Esophagus squamous epithelium (tissue), 5 donors: ENCODE measurements at regions not wholly inside any gene's neighbourhood (a gene's known extent, or its start where the extent isn't known, plus 50 kb on each side); places are given as distances from the start of the nearest gene placed in this dataset.

ENCODE experiments used
- DNase-seq: peaks from one replicate; lab custom pipeline; 2025; lab: John Stamatoyannopoulos, UW
- H3K27ac ChIP-seq, 4 donors: fragments of 200-600 bp; sonication (generic); one replicate each; pipeline ENCODE4 v1.5.1; 2016 to 2019; ENCODE audit warnings: mild to moderate bottlenecking in 1 of 4
- H3K27me3 ChIP-seq, 4 donors: fragments of 200-600 bp; sonication (generic); 1 replicate in 3 of 4; 2 replicates in 1 of 4; pipeline versions ENCODE4 v1.5.1 to v1.6.0; 2017 to 2021; ENCODE audit warnings: antibody characterized with exemption in 1 of 4
- H3K36me3 ChIP-seq, 3 donors: fragments of 200-600 bp; sonication (generic); one replicate each; pipeline ENCODE4 v1.5.1; 2016 to 2019
- H3K4me1 ChIP-seq, 3 donors: fragments of 200-600 bp; sonication (generic); one replicate each; pipeline ENCODE4 v1.5.1; 2017 to 2019
- H3K4me3 ChIP-seq, 4 donors: fragments of 200-600 bp; sonication (generic); 1 replicate in 3 of 4; 2 replicates in 1 of 4; pipeline ENCODE4 v1.5.1; 2016 to 2019; ENCODE audit warnings: mild to moderate bottlenecking in 2 of 4, moderate library complexity in 1 of 4
- H3K9me3 ChIP-seq, 3 donors: fragments of 200-600 bp; sonication (generic); one replicate each; pipeline ENCODE4 v1.5.1; 2016 to 2019
- POLR2A ChIP-seq, 4 donors: fragments of 450-650 bp; IDR thresholded peaks; one replicate each; pipeline ENCODE4 v1.6.1; 2017; ENCODE audit warnings: antibody characterized with exemption in 4 of 4, mild to moderate bottlenecking in 4 of 4, moderate library complexity in 3 of 4
- WGBS, 2 donors: methylation state at CpG; one replicate each; pipeline ENCODE4 v1.1.5; 2018; 5-methylcytosine and 5-hydroxymethylcytosine counted together
- intact Hi-C: fragments of 100-400 bp; cut with DNase I; formaldehyde crosslinking; loops from one replicate; pipeline ENCODE4 v1.15.0; 2022
- TF ChIP-seq, protein P1 (sequence below), 6 experiments: fragments of 450-650 bp in 4 of 6; fragments of 200-600 bp in 2 of 6; sonication (generic) in 2 of 6; IDR thresholded peaks; one replicate each; pipeline ENCODE4 v1.5.1; 2016 to 2019; ENCODE audit warnings: antibody characterized with exemption in 6 of 6, mild to moderate bottlenecking in 4 of 6, moderate library complexity in 4 of 6
- donor health status: DM: yes; HTN: yes; CAD: no.

DNA sequence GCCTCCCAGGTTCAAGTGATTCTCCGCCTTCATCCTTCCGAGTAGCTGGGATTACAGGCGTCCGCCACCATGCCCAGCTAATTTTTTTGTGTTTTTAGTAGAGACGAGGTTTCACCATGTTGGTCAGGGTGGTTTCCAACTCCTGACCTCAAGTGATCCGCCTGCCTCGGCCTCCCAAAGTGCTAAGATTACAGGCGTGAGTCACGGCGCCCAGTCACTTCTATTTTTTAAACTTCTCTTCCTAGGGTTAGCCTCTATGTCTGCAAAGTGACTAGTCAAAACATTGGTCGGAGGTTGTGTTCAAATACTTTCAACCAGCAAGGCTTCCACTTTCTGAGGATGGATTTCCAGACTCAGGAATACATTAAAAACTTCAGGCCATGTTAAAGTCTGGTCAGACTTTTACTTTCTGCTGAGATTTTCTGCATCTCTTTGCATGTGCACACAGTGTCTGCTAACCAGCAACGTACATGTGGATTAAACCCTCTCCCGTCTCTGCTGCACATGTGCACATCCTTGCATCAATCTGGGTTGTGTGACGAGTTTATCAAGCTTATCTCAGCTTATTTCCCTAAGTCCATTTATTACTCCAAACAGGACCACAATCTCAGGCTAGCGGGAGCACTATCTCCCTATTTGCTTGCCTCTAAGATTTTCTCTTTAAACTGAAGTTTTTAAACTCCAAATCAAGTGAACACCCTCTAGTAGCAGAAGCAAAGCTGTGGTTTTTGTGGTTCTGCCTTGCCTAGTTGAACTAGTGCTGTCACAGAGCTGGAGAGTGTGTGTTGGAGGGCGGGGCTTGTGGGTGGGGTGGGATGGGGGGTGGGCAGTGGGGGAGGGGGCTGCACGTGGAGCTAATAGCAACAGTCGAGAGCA, 525.2 kb upstream of the GOT2 start:
- Histone ChIP-seq H3K27me3 (no peaks in the 10 kb centered on the region), H3K4me1 (no peaks in the 10 kb centered on the region), H3K4me3 (no peak overlapping the region), H3K36me3 (no peaks in the 10 kb centered on the region), H3K27ac (no peak overlapping the region), H3K9me3 (no peaks in the 10 kb centered on the region)
- TF ChIP-seq, protein P1, sequence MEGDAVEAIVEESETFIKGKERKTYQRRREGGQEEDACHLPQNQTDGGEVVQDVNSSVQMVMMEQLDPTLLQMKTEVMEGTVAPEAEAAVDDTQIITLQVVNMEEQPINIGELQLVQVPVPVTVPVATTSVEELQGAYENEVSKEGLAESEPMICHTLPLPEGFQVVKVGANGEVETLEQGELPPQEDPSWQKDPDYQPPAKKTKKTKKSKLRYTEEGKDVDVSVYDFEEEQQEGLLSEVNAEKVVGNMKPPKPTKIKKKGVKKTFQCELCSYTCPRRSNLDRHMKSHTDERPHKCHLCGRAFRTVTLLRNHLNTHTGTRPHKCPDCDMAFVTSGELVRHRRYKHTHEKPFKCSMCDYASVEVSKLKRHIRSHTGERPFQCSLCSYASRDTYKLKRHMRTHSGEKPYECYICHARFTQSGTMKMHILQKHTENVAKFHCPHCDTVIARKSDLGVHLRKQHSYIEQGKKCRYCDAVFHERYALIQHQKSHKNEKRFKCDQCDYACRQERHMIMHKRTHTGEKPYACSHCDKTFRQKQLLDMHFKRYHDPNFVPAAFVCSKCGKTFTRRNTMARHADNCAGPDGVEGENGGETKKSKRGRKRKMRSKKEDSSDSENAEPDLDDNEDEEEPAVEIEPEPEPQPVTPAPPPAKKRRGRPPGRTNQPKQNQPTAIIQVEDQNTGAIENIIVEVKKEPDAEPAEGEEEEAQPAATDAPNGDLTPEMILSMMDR (IDR thresholded peaks at IDR 0.05) = no peak
- no peak for TF ChIP-seq POLR2A (IDR thresholded peaks at IDR 0.05)
- intact Hi-C loops = no loop called here
- WGBS, 2 donors = 51 to 62% methylated on average over 10 to 17 of the region's 18 CpGs
- DNase-seq = no peak

GRCh38 chr16:59252317-59252716, 518.2 kb upstream of the GOT2 start:
- intact Hi-C loops = no loop called here
- no peak for DNase-seq
- TF ChIP-seq, protein P1 (IDR thresholded peaks at IDR 0.05) = no peak
- no peak for TF ChIP-seq POLR2A (IDR thresholded peaks at IDR 0.05)
- Histone ChIP-seq H3K9me3 (no peaks in the 10 kb centered on the region), H3K4me1 (no peaks in the 10 kb centered on the region), H3K36me3 (no peaks in the 10 kb centered on the region), H3K27me3 (no peaks in the 10 kb centered on the region), H3K27ac (no peak overlapping the region), H3K4me3 (no peak overlapping the region)
- WGBS, 2 donors = 68 to 71% methylated on average over 3 of the region's 3 CpGs

DNA sequence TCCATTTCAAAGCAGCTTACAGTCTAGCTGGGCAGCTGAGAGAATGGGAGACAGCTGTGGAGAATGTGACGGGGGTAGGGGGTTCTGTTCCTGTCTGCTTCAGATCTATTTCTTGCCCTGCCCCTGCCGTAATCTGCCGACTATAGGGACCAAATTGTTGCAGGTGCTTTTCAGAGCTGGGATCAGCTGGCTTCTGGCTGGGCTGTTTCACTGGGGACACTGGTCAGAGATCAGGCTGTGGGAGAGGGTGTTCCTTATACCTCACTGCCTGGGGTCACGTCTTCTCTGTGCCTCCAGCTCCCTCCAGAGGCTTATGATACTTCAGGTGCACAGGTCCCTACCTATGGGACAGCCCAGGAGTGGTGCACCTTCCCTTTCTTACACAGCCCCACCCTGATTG, 514.9 kb upstream of the GOT2 start:
- no peaks in the 10 kb centered on the region for H3K36me3 ChIP-seq
- H3K27ac ChIP-seq = no peak overlapping the region
- H3K9me3 ChIP-seq = no peaks in the 10 kb centered on the region
- no peaks in the 10 kb centered on the region for H3K27me3 ChIP-seq
- no peak for DNase-seq
- H3K4me1 ChIP-seq = no peaks in the 10 kb centered on the region
- TF ChIP-seq POLR2A (IDR thresholded peaks at IDR 0.05) = no peak
- TF ChIP-seq, protein P1 (IDR thresholded peaks at IDR 0.05) = no peak
- intact Hi-C loops = no loop called here
- no peak overlapping the region for H3K4me3 ChIP-seq
- WGBS, 2 donors = 21 to 75% methylated on average over 2 to 4 of the region's 4 CpGs

GRCh38 chr16:59242556-59242955, 508.4 kb upstream of the GOT2 start:
- no peaks in the 10 kb centered on the region for H3K27me3 ChIP-seq
- no peaks in the 10 kb centered on the region for H3K36me3 ChIP-seq
- no peaks in the 10 kb centered on the region for H3K9me3 ChIP-seq
- H3K4me1 ChIP-seq = no peaks in the 10 kb centered on the region
- no peak overlapping the region for H3K4me3 ChIP-seq
- H3K27ac ChIP-seq = no peak overlapping the region
- 42 to 55% methylated on average over 4 of the region's 4 CpGs for WGBS, 2 donors
- DNase-seq = no peak
- TF ChIP-seq, protein P1 (IDR thresholded peaks at IDR 0.05) = no peak
- no peak for TF ChIP-seq POLR2A (IDR thresholded peaks at IDR 0.05)
- intact Hi-C loops = no loop called here

DNA sequence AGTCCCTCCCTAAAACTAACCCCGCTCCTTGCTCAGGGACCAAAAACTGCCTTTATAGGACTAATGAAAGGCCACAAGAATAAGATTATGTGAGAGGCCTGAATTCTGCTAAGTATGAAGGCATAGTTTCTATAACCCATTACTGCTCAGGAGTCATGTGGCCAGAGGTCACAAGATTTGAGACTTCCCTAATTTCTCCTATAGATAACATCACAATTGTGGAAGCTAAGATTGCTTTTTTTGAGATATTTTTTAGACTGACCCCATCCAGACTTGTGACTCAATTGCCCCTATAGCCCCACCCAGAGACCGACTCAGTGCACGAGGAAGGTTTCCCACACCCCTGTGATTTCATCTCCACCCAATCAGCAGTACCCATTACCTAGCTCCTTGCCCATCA, 504.1 kb upstream of the GOT2 start:
- DNase-seq = no peak
- no peaks in the 10 kb centered on the region for H3K36me3 ChIP-seq
- H3K4me3 ChIP-seq = no peak overlapping the region
- H3K4me1 ChIP-seq = no peaks in the 10 kb centered on the region
- intact Hi-C loops = no loop called here
- H3K9me3 ChIP-seq = no peaks in the 10 kb centered on the region
- H3K27ac ChIP-seq = no peak overlapping the region
- TF ChIP-seq POLR2A (IDR thresholded peaks at IDR 0.05) = no peak
- TF ChIP-seq, protein P1 (IDR thresholded peaks at IDR 0.05) = no peak
- no peaks in the 10 kb centered on the region for H3K27me3 ChIP-seq
- 76 to 82% methylated on average over 3 of the region's 3 CpGs for WGBS, 2 donors
